HFF-Myc (cell line): ENCODE measurements at regions not wholly inside any gene's neighbourhood (a gene's known extent, or its start where the extent isn't known, plus 50 kb on each side); places are given as distances from the start of the nearest gene placed in this dataset.
"Not testable (repeated sequence)": the region's sequence is repeated elsewhere in the genome, so short reads cannot be mapped to it uniquely, and the experiment has no call there.

ENCODE experiments used
- DNase-seq: peaks from one replicate; pipeline ENCODE4 v3.0.0-alpha.2; 2011; ENCODE audit warnings: low read depth; ENCODE audit errors: extremely low read depth
- H3K4me3 ChIP-seq: replicated peaks from 2 replicates; pipeline ENCODE4 v1.5.1; 2011; ENCODE audit warnings: low read depth, mild to moderate bottlenecking, control low read depth, low read length
- CTCF ChIP-seq: IDR thresholded peaks from 2 replicates; pipeline ENCODE4 v1.5.1; 2012; ENCODE audit warnings: mild to moderate bottlenecking, low read depth, low read length, control low read depth; ENCODE audit errors: missing control alignments

GRCh38 chr6:85747666-85748065 lies 105.0 kb upstream of the SYNCRIP start:
- no peak for TF ChIP-seq CTCF
- no peak overlapping the region for H3K4me3 ChIP-seq
- no peak for DNase-seq

- TF ChIP-seq CTCF = no peak
- DNase-seq = no peak
- H3K4me3 ChIP-seq = no peak overlapping the region
These were observed 104.4 kb upstream of the SYNCRIP start for GRCh38 chr6:85747093-85747492.

DNA sequence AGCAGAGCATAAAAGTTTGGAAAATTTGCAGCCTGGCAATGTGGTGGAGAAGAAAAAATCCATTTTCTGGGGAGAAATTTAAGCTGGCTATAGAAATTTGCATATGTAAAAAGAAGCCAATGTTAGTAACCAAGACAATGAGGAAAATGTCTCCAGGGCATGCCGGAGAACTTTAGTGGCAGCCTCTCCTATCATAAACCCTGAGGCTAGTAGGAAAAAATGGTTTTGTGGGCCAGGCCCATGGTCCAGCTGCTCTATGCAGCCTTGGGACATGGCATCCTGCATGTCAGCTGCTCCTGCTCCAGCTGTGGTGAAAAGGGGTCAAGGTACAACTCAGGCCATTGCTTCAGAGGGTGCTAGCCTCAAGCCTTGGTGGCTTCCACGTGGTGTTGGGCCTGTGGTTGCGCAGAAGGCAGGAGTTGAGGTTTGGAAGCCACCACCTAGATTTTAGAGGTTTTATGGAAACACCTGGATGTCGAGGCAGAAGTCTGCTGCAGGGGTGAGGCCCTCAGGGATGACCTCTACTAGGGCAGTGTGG lies 101.8 kb upstream of the SYNCRIP start:
- no peak for DNase-seq
- TF ChIP-seq CTCF = no peak
- no peak overlapping the region for H3K4me3 ChIP-seq

- DNase-seq = no peak
These were observed 83.5 kb upstream of the SYNCRIP start for GRCh38 chr6:85726206-85726605.

GRCh38 chr6:85715797-85716196 lies 73.1 kb upstream of the SYNCRIP start:
- H3K4me3 ChIP-seq = no peak overlapping the region
- no peak for DNase-seq
- TF ChIP-seq CTCF = no peak

More at GRCh38 chr6:85726206-85726605, 83.5 kb upstream of the SYNCRIP start:
- H3K4me3 ChIP-seq = no peak overlapping the region
- no peak for TF ChIP-seq CTCF

DNA sequence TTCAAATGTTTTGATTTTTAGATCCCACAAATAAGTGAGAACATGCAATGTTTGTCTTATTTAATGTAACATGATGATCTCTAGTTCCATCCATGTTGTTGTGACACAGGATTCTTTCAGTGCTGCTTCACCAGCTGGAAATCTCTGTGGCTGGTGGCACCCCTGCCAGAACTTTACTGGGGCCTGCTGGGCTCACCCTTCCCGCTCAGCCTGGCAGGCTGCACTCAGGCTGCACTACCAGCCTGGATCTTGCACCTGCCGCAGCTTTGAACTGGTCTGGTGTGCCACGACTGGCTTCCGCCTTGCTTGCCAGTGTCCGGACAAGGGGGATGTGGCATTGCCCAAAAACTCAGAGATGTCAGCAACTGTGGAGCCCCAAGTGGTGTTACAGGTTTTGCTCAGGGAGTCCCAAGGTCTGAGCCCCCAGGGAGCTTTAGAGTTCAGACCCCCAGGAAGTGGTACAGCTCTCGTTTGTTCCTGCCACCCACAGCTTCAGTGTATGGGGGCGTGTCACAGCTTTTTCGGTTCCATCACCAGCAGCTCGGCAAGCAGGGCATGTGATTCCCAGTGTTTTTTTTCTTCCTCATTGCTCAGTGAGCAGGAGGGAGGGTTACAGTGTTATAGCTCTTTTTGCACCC lies 72.3 kb upstream of the SYNCRIP start:
- TF ChIP-seq CTCF = no peak

GRCh38 chr6:85712346-85712745 lies 69.7 kb upstream of the SYNCRIP start:
- DNase-seq = no peak
- TF ChIP-seq CTCF = no peak
- no peak overlapping the region for H3K4me3 ChIP-seq

More for the DNA sequence above, 72.3 kb upstream of the SYNCRIP start:
- DNase-seq = no peak
- no peak overlapping the region for H3K4me3 ChIP-seq

DNA sequence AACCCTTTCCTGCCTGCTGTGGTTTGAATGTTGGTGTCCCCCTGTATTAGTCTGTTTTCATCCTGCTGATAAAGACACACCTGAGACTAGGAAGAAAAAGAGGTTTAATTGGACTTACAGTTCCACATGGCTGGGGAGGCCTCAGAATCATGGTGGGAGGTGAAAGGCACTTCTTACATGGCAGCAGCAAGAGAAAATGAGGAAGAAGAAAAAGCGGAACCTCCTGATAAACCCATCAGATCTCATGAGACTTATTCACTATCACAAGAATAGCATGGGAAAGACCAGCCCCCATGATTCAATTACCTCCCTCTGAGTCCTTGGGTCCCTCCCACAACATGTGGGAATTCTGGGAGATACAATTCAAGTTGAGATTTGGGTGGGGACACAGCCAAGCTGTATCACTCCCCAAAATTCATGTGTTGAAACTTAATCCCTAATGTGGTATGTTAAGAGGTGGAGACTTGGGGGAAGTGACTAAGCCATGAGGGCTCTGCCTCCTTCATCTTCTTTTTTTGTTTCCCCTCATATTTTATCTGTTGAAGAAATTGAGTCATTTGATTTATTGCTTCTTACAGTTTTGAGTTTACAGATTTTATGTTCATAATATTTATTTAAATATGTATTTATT lies 64.9 kb upstream of the SYNCRIP start:
- not testable (repeated sequence) for H3K4me3 ChIP-seq, DNase-seq
